ENCODE measurements at regions not wholly inside any gene's neighbourhood (a gene's known extent, or its start where the extent isn't known, plus 50 kb on each side); places are given as distances from the start of the nearest gene placed in this dataset.

DNA sequence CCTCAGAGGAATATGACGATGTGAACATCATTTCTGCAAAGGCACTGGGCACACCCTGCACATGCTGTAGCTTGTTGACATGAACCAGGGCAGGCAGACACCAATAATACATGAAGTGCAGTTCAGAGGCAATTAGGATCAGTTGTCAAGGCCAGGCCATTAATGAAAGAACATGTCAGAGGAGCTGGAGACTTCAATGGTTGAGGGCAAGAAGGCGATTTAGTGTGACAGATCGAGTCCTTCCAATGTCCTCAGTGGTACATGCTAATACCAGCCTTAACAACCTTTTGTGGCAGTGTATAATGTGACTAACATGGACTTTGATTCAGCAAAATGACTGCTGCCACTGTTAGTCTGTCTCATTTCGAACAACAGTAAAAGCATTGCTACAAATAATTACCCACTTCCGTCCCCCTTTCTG, 205.2 kb upstream of the NANOGP8 start:
- TF ChIP-seq, protein P1, sequence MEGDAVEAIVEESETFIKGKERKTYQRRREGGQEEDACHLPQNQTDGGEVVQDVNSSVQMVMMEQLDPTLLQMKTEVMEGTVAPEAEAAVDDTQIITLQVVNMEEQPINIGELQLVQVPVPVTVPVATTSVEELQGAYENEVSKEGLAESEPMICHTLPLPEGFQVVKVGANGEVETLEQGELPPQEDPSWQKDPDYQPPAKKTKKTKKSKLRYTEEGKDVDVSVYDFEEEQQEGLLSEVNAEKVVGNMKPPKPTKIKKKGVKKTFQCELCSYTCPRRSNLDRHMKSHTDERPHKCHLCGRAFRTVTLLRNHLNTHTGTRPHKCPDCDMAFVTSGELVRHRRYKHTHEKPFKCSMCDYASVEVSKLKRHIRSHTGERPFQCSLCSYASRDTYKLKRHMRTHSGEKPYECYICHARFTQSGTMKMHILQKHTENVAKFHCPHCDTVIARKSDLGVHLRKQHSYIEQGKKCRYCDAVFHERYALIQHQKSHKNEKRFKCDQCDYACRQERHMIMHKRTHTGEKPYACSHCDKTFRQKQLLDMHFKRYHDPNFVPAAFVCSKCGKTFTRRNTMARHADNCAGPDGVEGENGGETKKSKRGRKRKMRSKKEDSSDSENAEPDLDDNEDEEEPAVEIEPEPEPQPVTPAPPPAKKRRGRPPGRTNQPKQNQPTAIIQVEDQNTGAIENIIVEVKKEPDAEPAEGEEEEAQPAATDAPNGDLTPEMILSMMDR (IDR thresholded peaks at IDR 0.05; ENCODE audit: control extremely low read depth, extremely low read depth, low read depth, missing control alignments): no peak
- CTCF ChIA-PET: interaction anchor here (0.8 to 5.9 kb wide), 6 partner anchors 10 to 154 kb away, joined by 3 to 54 read pairs (median 8); no protein-coding TSS in a partner anchor
- POLR2A ChIA-PET: no interaction called here
- DNase-seq (ENCODE audit: extremely low spot score): no peak

DNA sequence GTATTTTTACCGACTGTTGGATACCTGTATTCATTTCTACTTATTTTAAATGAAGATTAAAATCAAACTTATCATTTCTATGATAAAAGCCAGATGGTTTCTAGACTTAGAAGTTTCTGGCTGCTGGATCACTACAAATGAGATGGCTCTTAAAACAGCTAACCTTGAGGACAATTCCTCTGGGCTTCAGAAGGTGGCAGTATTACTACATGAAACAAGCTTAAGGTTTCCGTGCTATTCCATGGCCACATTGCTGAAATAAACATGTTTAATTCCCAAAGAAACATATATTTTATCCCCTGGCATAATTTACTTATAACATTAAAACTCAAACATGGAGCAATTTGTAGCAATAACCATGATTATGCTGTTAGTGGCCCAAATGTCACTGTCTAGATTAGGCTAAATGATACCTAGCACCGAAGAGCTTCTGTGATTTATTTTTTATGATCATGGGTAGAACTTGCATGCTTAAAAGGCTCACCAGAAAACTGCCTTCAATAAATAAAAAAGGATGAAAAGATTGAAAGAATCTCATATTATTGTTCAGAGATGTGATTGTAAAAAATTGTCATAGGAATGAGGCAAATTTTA, 204.0 kb upstream of the NANOGP8 start:
- POLR2A ChIA-PET: no interaction called here

DNA sequence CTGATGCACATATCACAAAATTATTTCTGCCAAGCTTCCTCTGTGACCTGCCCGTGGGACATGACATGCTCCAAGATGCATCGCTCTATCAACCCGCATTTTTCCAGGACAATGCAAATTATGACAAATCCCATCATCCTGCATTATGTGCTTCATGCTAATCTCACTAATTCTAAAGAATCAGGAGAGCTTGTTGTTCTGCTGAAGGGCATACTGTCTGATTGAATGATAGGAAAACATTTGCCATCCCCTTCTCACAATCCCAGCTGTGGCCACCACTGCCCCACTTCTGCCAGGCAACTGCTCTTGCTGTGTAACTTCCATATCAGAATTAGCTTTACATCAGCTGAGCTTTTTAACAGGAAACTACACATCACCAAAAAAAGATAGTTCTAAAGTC, 203.5 kb upstream of the NANOGP8 start:
- TF ChIP-seq, protein P1 (IDR thresholded peaks at IDR 0.05; ENCODE audit: control extremely low read depth, extremely low read depth, low read depth, missing control alignments): no peak
- DNase-seq (ENCODE audit: extremely low spot score): no peak
- ChIA-PET CTCF (interaction anchor here (0.6 to 5.9 kb wide), 18 partner anchors 8 to 210 kb away, joined by 3 to 54 read pairs (median 6); no protein-coding TSS in a partner anchor), POLR2A (no interaction called here)

More for the DNA sequence above, 204.0 kb upstream of the NANOGP8 start:
- DNase-seq (ENCODE audit: extremely low spot score): peak; percentile 21
- CTCF ChIA-PET: interaction anchor here (0.6 to 5.9 kb wide), 18 partner anchors 9 to 211 kb away, joined by 3 to 54 read pairs (median 6); no protein-coding TSS in a partner anchor
- TF ChIP-seq, protein P1 (IDR thresholded peaks at IDR 0.05; ENCODE audit: control extremely low read depth, extremely low read depth, low read depth, missing control alignments): peak; percentile 70

DNA sequence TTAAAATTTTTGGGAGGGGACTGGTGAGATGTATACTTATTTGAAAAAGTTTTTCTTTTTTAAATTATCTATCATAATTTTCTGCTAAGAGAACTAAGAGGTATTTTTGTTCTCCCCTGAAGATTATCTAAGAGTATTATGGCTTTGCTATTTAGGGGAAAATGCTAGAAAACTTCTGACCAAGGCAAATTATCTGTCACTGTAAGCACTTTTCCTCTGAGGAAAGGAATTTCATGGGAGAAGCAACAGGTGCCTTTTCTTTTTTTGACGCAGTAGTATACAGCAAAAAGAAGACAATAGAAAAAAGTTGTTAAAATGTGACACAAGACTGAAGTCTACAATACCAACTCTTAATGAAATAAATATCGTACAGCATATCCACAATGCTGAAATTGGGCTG, 201.6 kb upstream of the NANOGP8 start:
- ChIA-PET CTCF (interaction anchor here (1.3 to 3.2 kb wide), 2 partner anchors 8 to 158 kb away, joined by 4 to 10 read pairs; no protein-coding TSS in a partner anchor), POLR2A (no interaction called here)
- TF ChIP-seq, protein P1 (IDR thresholded peaks at IDR 0.05; ENCODE audit: control extremely low read depth, extremely low read depth, low read depth, missing control alignments): no peak
- no peak for DNase-seq (ENCODE audit: extremely low spot score)

GRCh38 chr15:35282965-35283496, 197.9 kb upstream of the NANOGP8 start:
- no peak for DNase-seq (ENCODE audit: extremely low spot score)
- ChIA-PET POLR2A (no interaction called here), CTCF (no interaction called here)
- TF ChIP-seq, protein P1 (IDR thresholded peaks at IDR 0.05; ENCODE audit: control extremely low read depth, extremely low read depth, low read depth, missing control alignments): no peak

DNA sequence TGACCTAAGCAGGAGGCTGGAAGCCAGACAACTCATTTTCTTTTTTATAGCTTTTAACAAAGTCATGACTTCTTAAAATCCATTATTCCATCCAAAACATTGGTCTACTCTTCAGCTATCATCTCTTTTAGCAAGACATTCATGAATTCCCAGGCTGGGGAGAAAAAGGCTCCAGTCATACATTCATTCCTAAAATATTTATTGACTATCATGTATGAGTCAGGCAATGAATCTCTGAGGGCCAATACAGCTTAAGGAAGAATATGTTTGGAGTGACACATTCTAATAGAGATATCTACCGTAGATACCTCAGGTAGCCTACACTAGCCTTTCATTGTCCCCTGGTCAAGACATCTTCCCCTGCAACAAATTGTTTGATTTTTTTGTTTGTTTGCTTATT, 196.4 kb upstream of the NANOGP8 start:
- CTCF ChIA-PET: interaction anchor here (2.1 kb wide), 1 partner anchor 7 kb away, joined by 8 read pairs; no protein-coding TSS in a partner anchor
- DNase-seq (ENCODE audit: extremely low spot score): no peak
- POLR2A ChIA-PET: no interaction called here
- TF ChIP-seq, protein P1 (IDR thresholded peaks at IDR 0.05; ENCODE audit: control extremely low read depth, extremely low read depth, low read depth, missing control alignments): no peak
